NCI-H146 treated with DMSO at 0.1 percent for 48 hours (cell line): ENCODE measurements at regions not wholly inside any gene's neighbourhood (a gene's known extent, or its start where the extent isn't known, plus 50 kb on each side); places are given as distances from the start of the nearest gene placed in this dataset.

Experiments used
- DNase-seq: peaks from one replicate; lab custom pipeline; 2025; ENCODE audit not compliant: unreplicated experiment; lab: John Stamatoyannopoulos, UW

GRCh38 chr22:22799561-22799960 lies 88.1 kb upstream of the IGLL5 start:
- DNase-seq: no peak

DNA sequence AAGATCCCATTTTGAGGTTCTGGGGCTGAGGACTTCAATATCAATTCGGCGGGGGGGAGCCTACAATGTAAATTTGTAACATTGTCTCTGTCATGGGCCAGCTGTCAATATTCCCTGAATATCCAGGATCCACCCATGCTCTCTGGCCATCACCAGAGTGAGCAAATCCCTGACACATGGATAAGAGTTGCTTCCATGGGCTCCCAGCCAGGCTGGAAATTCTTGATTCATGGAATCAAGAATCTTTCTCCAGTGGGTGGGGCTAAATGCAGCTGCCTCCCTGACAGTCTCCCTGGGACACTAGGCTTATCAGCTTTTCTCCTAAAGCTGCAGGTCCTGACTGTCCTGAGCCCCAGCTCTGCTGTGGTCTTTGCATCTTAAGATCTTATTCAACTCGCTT lies 86.9 kb upstream of the IGLL5 start:
- DNase-seq: no peak

- DNase-seq: no peak
Observed at GRCh38 chr22:22802339-22802970, 85.2 kb upstream of the IGLL5 start.

DNA sequence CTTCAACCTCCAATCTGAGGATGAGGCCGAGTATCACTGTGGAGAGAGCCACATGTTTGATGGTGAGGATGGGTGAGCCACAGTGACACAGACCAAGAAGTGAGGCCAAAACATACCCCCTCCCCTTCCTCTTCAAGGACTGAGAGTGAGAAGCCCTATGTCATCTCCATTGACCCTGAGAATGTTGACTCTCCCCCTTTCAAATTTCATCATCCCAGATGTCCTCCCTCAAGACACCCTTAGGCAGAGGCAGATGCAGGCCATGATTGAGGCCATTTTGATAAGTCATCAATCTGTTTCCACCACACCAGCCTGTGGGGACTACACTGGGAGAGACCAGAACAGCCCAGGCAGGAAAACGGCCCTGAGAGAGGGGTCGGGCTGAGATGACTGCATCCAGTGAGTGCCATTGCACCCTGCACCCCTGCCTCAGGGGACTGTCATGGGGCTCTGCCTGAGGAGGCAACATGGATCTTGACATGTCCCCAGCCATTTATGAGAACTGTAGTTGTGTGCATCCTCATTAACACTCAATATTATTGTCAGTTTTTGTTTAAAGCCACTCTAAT lies 84.2 kb upstream of the IGLL5 start:
- no peak for DNase-seq

DNA sequence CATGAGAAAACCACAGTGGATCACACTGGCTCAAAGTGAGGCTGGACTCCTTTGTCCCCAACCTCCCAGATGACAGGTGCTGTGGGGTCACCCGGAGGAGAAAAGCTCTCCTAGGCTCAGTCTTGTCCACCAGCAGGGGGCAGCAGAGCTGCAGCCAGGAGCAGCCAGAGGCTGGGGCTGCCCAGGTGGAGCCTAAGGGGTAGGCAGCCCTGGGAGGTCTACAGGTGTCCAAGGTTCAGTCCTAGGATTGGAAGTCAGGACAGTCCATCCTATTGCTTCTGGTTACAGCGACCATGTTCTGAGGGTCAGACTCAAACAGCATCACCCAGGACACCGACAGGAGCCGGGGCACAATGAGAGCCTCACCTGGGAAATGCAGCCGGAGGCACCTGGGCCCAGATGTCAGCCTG lies 77.6 kb upstream of the IGLL5 start:
- DNase-seq: peak; percentile 39

GRCh38 chr22:22810471-22810870 lies 77.1 kb upstream of the IGLL5 start:
- DNase-seq: no peak

- no peak for DNase-seq
Observed at GRCh38 chr22:22811016-22812009, 76.3 kb upstream of the IGLL5 start.

GRCh38 chr22:22812031-22812905 lies 75.3 kb upstream of the IGLL5 start:
- no peak for DNase-seq

DNA sequence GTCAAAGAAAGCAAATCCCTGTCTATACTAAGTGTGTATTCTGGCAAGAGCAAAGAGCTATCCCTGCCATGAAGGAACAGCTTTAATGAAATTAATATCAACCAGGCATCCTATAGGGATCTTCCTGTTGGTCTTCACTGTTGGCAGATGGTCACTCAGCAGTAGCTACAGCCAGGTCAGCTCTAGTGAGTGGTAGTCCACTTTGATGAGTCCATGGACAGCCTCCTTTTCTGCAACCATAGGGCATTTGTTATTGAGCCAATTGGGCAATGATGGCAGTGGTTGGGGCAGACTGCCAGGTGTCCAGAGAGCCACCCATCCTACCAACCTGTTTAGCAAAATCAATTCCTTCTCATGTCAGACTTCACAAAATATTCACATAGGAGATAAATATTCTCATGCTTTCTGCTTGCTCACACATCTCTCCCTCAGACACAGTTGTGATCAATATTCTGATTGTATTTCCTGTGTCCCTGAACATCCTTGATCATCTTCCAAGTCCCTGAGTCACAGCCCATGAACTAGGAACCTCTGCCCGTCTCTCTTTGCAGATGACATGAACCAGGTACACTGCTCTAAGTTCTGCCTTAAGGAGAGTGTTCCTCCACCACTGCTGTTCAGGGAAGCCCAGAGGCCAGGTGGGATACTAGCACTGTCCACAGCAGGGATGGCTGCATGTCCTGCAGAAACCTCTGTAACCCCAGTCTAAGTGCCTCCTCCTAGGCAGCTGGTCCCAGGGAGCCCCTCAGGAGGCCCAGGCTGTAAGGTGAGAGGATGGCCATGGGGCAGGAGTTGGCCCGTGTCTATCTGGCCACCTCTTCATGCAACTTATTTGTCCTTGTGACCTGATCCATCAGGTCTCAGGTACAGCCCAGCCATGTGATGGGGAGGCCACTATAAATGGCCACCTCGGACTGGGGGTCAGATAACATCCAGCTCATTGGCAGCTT lies 74.2 kb upstream of the IGLL5 start:
- DNase-seq: no peak

DNA sequence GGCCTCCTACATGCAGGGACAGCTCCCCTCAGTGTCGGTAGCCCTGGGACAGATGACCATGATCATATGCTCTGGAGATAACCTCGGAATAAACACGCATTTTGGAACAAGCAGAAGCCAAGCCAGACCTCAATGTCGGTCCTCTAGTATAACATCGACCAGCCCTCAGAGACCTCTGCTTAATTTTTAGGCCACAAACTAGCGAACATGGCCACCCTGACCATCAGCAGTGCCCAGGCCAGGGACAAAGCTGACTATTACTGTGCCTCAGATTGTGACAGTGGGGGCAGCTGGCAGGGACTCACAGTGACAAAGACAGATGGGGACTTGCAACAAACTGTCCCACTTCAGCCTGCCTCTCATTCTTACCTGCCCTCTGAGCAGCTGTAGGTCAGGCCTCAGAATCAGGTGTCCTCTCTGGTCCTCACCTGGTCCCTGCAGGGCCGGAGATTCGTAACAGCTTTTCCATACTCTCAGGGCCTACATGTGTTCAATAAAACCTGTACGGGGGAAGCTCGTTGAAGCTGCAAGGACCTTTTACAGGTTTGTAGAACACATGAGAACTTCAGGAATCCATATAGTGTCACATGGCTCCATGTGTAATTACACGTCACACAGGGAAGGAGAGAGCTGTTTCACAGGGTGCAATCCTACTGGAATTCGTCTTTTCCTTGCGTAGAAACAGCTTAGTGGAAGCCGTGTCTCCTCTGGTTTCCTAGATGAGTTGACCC lies 72.8 kb upstream of the IGLL5 start:
- DNase-seq: no peak

DNA sequence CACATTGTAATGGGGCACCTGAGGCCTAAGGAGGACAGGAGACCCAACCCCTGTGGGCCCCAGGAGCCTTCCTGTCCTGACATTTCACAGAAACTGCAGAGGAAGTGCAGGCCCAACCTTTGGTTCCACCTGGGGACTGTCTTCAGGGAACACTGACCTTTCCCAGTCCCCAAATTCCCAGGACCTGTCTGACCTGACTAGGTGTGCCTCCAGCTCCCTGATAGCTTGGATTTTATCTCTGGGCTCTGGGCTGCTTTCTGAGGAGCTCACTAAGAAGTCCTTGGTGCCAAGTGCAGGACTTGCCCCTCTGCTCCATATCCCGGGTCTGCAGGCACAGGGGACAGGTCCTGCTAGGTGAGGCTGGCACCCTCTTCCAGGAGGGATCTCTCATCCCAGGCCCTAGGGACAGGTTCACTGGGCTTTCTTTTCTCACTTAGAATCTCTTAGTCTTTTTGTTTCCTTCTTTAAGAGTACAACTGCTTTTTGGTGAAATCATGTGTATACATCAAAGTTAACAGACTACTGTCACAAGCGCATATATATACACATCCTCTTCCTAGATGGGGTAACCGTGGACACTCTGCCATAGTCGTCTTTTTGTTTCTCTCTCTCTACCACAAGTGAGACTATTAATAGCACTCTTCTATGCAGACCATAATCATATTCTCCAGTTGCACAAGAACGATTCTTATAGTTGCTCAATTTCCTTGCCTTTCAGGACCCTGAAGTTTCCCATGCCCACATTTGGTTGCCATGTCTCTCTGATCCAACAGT lies 72.0 kb upstream of the IGLL5 start:
- DNase-seq: no peak

GRCh38 chr22:22816171-22816514 lies 71.5 kb upstream of the IGLL5 start:
- DNase-seq: no peak

DNA sequence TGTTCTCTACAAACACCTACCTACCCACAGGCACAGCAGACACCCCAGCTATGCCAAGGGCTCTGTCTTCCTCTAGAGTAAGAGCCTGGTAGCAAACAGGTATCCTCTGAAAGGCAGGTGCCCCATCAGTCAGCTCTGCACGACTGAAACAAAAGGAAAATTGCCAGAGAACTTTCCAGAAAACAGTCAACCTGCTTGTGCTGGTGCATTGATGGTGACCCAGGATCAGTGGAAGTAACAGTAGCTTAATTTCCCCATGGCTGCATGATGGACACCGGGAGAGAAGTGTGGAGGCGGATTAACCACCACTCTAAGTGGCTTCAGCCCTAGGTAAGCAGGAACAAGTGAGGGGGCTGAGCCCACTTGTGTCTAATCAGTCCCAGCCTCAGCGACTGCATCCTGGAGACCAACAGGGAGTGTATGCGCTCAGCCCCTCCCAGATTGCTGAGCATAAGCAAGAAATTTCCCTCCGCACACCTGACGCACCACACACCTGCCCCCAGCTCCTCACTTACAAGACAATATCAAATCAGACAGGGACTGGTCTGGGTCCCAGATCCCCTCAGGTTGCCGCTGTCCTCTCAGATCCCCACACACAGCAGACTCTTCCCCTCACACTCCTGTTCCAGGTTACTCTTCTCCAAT lies 70.7 kb upstream of the IGLL5 start:
- DNase-seq: no peak

DNA sequence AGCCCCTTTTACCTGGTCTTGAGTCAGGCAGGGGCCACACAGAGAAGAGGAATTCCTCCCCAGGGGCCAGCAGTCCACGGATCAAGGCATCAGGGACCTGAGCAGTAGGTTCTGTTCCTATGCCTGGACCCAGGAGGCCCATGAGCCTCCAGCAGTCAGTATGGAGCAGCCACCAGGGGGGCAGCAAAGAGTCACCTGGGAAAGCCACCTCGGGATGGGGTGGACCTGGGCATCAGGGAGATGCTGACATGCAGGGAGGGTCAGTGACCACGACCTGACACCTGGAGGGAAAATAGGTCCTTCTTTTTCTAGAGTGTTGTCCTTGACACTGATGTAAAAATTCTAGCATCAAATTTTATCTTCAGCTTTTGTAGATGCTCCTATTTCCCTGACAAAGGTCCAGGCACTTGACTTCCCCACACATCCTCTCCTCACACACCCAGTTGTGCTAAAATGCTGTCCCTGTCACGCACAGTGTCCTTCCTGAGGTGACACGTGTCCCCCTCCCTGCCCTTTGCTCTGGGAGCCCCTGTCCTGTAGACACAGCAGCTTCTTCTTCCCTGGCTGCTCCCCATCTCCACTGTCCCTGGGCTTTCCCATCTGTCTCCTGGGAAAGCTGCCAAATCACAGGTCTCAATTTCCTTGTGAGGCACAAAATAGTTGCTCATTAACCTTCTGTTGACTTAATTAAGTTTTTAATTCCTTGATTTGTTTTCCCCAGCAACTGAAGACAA lies 70.0 kb upstream of the IGLL5 start:
- DNase-seq: no peak

DNA sequence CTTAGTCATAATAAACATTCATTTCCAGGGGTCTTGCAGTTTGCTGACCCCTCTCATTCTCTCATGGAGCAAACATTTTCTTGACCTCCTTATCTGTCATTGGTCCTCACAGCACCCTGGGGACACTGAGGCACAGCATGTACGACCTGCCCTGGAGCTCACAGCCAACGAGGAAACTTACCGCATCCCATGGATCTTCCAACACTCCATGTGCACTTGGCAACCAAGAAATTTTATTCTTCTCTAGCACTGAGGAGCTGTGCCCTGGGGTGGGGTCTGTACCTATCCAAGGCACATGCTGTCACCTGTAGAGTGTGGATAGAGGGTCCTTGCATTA lies 69.4 kb upstream of the IGLL5 start:
- DNase-seq: no peak

DNA sequence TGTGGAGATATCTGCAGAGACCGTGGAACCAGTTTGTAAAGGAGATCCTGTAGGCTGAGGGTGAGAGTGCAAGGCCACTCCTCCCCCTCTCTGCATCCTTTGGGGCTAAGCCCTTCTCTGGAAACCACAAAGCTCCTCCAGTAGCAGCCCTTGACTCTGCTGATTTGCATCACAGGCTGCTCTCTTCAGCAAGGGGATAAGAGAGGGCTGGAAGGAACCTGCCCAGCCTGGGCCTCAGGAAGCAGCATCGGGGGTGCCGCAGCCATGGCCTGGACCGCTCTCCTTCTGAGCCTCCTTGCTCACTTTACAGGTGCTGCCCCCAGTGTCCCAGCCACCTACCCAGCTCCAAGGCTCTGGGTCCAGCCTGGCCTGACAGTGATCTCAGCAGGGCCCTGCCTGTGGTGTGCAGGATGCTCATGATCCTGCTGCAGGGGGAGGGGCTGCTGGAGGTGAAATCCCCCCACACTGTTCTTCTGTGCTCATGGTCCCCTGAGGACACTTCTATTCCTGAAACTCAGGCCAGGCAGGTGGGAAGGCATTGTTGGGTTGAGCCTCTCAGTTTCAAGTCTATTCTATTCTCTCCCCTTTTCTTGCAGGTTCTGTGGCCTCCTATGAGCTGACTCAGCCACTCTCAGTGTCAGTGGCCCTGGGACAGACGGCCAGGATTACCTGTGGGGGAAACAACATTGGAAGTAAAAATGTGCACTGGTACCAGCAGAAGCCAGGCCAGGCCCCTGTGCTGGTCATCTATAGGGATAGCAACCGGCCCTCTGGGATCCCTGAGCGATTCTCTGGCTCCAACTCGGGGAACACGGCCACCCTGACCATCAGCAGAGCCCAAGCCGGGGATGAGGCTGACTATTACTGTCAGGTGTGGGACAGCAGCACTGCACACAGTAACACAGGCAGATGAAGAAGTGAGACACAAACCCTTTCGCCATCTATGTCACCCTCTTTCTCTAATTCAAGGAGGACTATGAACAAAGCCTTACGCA lies 68.5 kb upstream of the IGLL5 start:
- DNase-seq: no peak
